HG03175 (cell line): ENCODE measurements at regions not wholly inside any gene's neighbourhood (a gene's known extent, or its start where the extent isn't known, plus 50 kb on each side); places are given as distances from the start of the nearest gene placed in this dataset.
"Not testable (repeated sequence)": the region's sequence is repeated elsewhere in the genome, so short reads cannot be mapped to it uniquely, and the experiment has no call there.

Source experiments
- ATAC-seq: cut with Tn5 transposase; IDR thresholded peaks from one replicate; pipeline ENCODE4 v1.9.1; 2021; ENCODE audit warnings: mild to moderate bottlenecking, moderate library complexity; ENCODE audit not compliant: unreplicated experiment

DNA sequence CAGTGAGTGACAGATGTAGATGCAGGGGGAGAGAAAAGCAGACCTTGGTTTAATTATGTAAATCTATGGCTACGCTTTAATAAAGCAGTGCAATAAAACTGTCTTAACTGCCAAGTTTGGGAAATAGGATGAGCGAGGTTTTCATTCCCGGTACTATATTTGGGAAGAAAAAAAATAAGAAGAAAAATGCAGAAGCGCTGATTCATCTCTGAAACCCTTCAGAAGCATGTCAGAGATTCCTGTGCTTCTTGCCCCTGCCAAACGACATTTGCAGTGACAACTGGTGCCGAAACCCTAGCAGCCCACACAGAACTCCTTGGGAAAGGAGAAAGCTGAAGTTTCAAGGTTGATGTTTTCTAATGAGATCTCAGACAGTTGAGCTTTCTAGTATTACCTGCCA lies 380.7 kb downstream of the REEP3 start:
- ATAC-seq: no peak

DNA sequence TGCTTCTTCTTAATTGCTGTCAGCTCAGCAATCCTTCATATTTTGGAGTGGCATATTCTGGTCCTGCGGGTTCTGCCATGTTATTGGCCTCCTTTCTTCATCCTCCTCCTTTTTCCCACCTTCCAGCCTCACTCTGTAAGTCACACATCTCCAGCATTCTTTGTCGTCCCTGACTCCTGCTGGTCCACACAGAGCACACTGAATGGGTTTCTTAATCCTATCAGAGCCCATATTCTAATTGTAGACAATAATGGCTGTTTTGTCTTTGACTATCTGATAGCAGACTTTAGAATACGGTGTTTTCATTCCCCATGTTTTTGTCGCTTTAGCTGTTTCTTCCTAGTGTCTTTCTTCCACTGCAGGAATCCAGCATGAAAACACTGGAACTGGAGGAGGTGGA lies 389.6 kb downstream of the REEP3 start:
- no peak for ATAC-seq

DNA sequence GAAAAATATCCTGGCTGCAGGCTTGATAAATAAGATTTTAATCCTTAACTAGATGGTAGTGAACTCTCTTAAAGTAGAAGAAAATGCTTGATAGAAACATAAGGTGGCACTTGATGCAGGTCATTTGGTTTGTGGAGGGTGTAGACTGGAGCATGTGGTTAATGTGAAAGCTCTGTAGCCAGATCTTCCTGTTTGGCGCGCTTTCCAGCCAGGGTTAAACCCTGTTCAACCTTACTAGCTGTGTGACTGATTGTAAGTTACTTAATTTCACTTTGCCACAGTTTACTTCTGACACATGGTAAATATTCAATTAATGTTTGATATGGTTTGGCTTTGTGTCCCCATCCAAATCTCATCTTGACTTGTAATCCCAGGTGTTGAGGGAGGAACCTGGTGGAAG lies 394.0 kb downstream of the REEP3 start:
- ATAC-seq: no peak

DNA sequence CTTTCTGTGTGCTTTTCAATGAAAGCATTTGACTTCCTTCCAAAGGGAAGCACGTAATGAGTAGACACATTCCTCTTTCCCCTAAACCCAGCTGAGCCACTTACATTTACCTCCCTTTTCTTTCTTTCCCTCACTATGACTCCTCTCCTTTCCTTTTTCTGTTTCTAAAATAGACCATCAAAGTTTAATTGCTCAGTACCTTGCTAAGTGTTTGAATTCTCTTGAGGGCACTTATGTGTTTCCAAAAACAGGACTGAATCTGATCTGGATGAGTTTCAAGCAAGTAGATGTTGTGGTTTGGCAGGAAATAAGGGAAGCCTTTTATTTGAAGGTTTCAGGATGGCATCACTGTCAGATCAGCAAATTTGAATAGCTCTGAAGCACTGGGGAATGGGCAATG lies 396.2 kb downstream of the REEP3 start:
- no peak for ATAC-seq

DNA sequence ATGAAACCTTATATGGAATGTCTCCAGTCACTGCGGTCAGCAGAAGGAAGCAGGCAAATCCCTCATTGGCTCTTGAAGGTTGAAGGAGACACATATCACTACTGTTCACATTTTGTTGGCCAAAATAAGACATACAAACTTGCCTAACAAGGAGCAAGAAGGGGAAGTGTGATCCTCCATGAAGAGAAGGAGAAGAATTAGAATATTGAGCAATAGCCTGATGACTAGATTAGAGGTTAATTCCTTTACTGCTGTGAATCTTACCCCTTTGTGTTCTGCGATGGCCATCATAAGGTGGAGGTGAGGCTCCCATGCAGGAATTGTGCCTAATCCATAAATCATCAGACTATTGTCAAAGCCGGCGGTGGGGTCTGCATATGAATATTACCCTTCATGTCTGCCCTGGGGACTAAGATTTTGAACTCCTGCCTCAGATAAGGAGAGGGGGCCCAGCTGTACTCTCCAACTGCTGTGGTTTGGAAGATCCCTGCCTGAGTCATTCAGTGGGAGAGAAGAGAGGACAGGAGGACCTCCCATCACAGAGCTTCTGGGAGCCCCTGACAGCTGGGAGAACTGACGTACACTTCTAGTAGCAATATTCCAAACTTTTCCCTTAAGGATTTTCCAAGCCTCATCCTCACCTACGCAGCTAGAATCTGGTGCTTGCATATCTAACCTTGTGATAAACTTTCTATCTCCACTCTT lies 398.5 kb downstream of the REEP3 start:
- no peak for ATAC-seq

DNA sequence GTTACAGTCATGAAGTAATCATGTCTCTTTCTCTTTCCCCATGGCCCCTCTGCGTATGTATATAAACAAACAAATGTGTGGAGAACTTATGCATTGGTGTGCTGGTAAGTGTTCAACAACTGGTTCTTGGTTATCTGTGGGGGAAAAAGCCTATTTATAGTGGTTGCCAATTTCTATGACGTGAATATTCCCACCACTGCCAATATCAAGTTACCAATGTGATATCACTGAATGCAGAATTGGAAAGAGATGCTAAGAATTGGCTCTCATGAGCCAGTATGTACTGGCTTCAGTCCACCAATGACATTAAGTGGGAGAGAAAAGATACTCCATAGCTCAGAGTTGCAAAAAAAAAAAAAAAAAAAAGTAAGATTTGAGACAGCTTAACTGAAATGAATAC lies 399.7 kb downstream of the REEP3 start:
- no peak for ATAC-seq

DNA sequence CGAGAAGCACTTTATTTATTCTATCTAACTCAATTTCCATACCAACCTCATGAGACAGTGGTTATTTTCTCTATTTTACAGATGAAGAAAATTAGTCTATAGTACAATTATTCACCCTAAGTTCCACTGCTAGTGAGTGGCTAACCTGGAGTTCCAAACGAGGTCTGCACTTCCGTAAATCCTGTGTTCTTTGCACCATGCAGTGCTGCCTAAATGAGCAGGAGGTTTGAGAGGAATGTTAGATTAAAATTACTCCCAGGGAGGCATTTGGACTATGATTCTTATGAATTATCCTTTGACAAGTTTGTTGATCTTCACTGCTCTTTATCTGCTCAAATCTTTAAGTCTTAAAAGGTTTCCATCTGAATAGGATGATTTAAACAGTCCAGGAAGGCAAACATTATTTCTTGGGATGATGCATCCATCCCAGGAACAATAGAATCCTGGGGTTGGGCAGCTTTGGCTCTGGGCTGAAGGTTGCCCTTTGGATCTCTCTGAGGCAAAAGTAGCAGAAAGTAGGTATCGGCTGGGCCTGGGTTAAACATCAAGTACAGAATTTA lies 400.8 kb downstream of the REEP3 start:
- no peak for ATAC-seq

DNA sequence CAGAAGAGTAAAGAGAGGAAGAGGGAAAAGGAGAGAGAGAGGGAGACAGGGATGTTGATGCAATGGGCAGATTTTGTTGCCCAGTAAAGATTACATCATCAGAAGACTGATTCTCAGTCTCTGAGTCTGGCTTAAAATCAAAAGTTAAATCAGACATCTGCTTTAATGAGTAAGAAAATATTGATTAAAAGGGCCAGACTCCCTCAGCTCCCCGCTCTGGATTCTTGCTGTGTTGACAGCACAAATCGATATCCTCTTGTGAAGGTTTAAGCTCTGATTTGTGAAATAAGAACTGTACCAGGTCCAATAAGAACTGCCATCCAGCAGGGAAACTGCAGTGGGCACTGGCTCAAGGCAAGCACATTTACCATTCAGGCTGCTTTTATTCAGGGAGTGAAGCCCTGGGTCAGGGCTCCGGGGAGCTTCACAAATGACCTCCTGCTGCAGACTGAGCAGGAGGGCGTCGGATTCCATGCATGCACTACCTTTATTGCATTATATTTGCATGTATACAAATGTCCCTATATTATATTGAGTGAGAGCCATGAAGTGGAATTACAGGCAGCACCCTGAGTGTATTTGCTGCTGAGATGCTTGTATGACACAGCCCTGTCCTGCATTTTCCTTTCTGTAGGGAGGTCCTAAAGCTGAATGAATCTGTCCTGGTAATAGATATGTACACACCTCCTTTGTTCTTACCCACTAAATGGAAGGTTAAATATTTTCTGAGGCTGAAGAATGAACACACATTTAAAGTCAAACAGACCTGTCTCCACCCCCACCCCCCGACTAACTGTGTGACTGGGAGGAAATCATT lies 401.5 kb downstream of the REEP3 start:
- ATAC-seq: no peak

DNA sequence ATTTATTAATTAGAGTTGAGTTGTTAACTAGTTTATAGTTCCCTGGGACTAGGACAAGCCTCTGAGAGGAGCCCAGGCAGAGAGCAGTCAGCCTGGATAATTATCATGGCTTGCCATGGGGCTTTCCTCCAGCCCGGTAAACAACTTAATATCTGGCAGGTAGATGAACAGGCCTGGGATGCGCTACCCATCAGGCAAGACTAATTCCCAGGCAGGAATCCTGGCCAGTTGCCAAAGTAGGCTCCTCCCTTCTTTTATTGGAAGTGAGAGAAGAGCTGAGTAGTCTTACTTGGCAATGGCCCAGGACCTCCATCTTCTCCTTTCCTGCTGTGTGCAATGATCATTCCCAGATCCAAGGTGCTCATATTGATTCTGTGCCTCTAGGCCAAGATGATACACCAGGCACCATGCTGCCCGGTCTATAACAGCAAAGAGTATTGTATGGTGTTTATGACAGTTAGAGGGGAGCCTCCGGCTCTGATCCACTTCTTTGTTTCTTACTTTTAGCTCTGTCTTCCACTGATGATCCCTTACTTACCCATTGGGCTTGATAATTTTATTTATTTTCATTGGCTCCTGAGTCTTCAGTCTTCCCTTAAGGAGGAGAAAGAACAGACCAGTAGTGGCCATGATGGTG lies 408.7 kb downstream of the REEP3 start:
- ATAC-seq: no peak

DNA sequence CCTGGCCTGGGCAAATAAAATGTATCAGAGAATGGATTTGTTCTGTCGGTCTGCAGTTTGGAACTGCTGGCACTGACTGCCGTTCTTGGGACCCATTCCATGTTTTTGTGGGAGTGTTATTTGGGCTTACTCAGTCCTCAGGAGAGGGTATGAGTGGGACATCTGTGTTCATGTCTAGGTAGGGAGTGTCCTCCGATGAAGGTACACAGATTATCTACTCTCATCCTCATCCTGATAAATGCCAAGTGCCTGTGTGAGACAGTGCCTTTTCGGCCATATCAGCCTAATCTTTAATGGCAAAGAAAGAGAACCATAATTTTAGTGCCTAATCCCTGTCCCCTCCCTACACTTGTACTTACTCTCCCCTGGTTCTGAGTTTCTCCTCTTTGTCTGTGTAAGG lies 409.4 kb downstream of the REEP3 start:
- ATAC-seq: no peak

DNA sequence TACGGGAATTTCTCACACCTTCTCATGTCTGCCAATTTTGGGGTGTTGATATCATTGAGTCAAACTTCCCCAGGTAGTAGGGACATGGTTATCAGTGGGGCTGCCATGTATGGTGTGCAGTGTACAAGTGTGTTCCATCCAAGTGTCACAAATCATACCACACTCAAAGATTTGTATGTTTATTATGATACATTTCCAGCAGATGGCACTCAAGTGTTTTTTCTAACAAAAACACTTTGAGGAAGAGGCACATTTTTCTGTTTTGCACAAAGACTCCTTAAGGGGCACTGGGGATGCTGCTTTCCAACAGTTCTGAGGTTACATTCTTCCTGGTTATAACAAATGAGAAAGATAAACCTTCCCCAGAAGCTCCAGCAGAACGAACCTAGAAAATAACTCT lies 414.5 kb downstream of the REEP3 start:
- no peak for ATAC-seq

DNA sequence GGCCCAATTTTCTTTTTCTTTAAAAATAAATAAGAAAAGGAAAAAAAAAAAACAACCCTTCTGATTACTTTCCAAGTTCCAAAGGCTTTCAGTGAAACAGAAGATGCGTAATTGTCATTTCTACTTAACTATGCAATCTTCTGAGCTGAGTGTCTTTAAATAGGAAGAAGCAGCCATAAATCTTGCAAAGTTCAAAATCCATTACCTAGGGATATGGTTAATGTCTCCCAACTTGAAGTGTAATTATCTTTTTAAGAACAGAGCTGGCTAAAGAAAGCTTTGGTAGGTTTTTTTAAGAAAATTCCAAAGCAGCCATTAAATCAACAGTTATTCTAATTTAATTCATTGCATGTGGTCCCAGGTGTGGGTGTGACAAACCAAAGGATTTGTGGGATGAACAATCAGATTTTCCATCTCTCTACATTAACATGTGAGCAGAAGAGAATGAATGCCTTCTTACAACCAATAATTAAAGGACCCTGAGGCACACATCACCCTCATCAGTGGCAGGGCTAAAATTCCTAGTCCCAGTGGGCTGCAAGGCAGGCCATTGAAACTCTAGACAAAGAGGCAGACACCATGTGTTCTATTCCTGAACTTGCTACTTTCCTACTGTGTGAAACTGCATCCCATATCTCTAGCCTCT lies 419.2 kb downstream of the REEP3 start:
- ATAC-seq: no peak

DNA sequence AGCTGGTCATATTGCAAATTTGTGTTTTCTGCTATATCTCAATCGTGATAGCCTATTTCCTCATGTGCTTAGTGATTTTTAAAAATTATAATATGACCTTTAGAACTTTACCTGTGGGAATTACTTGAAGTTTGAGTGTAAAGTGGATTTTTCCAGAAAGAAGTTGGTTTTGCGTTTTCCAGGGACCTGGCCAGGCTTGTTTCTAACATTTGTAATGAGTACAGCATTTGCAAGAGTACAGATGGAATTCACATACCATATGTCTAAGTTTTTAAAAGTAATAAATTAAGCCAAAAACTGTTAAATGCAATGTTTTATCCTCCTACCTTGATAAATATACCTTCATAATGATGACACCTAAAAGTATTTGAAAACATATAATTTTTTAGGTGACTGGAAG lies 443.2 kb downstream of the REEP3 start:
- ATAC-seq: no peak

DNA sequence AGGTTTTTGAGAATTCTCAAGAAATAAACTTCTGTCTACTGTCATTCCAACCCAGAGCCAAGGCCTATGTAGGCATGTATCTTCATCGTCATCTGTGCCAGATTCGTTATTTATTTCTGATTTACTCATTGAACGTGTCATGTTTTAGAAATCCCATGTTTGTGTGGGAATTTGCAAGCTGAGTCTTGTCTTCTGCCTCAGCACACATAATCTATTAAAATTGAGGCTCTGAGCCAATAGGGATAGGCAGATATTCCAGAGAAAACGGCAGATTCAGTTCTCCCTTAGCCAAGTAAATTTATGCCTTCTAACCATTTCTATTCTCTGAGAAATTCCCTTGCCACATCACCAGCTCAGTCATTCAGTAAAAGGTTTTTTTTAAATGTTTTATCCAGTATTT lies 444.6 kb downstream of the REEP3 start:
- no peak for ATAC-seq

DNA sequence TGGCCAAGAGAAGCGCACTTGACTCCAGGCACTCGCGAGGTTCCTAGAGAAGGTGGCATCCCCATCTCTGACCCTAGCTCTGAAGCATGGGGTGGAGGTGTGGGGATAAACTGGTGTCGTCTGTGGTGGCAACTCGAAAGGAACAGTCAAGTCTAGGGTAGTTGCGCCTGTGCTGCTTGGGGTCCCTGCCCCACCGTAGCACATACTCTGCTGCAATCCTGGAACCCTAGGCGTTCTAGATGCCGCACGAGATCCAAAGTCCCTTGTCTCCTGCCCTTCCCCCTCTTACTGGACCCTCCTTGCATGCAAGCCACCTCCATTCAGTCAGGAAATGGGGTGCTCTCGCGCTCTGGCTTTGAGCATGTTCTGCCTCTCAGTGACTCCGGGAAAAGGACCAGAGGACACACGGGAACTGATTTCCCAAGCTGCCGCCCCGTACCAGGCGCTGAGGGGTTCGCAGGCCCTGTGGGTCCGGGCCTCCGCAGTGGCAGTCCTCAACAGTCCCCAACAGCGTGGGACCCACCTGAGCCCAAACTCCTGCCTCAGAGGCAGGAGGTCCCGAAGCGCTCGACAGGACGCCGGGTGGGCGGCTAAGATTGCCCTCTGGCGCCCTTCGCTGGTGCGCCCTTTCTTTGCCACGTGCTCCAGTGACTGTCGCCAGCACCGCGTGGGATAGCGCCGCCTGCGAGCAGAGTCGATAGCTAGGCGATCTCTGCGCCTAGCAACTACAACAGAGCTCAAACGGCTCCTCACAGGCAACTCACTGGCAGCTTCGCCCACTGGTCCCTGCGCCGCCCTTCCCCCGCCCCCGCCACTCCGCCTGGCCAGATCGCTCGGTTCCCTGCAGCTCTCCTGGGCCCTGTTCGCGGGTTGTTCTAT lies 452.0 kb downstream of the REEP3 start:
- no peak for ATAC-seq

DNA sequence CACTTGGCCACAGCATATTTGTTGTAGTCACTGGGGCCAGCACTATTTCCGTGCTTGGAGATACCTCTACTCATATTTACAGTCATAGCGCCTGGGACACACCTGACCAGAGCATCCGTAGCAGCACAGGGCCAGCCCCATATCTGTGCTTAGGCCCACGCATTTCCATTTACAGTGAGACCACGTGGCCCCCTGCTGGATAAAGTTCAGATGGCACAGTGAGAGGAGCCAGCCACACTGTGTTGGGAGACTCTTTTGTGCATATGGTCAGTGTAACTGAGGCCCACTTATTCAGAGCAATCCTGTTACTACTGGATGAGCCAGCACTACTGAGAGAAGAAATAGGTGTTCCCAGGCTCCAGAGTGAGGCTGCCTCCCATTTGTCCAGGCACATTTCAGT lies 455.3 kb downstream of the REEP3 start:
- peak; percentile 91 for ATAC-seq

DNA sequence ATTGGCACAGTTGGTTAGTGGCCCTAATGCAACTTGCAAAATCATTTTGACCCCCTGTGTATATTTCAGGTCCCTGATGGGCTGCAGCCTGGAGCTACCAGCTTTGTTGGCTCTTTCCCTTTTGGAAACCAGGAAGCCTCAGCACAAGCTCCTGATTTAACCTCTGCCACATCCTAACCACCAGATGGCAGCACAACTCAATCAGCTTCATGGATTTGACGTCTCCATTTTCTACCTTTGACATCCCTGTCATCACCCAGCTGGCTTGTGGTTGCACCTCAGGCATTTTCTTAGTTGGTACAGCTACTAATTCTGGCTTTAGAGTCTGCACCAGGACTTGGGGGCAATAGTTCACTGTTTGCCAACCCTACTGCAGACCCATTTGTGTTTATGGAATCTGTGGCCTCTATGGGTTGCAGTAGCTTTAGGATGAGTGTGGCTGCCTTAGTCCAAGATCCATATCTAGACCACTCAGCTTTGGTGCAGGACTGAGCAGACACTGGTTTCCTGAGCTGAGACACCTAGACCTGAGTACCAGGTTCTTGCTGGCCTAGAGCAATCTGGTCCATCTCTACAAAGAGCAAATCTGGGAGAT lies 456.2 kb downstream of the REEP3 start:
- peak; percentile 62 for ATAC-seq

DNA sequence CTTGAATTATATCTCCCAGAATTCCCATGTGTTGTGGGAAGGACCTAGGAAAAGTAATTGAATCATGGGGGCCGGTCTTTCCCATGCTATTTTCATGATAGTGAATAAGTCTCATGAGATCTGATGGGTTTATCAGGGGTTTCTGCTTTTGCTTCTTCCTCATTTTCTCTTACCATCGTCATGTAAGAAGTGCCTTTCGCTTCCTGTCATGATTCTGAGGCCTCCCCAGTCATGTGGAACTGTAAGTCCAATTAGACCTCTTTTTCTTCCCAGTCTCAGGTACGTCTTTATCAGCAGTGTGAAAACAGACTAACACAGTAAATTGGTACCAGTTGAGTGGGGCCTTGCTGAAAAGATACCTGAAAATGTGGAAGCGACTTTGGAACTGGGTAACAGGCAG lies 459.7 kb downstream of the REEP3 start:
- not testable (repeated sequence) for ATAC-seq

DNA sequence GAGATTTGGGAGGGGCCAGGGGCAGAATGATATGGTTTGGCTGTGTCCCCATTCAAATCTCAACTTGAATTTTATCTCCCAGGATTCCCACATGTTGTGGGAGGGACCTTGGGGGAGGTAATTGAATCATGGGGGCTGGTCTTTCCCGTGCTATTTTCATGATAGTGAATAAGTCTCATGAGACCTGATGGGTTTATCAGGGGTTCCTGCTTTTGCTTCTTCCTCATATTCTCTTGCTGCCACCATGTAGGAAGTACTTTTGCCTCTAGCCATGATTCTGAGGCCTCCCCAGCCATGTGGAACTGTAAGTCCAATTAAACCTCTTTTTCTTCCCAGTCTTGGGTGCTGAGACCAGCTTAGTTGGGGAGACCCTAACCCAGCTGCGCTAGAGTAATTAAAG lies 462.9 kb downstream of the REEP3 start:
- not testable (repeated sequence) for ATAC-seq

DNA sequence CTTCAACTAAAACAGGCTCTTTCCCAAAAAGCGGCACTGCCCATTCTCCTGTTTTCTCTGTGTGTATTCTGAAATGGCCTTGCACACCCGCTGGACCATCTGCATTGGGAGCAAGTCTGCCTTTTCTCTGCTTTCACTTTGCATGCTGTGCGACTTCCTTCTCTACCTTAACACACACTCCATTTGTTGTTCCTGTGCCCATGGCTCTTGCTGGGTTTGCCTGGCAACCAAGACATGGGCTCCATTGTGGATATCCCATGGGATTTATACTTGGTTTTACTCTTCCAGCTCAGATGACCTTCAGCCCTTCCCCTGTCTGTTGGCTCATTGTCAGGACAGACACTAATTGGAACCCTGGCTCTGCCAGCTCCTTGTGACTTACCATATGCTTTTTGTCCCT lies 465.3 kb downstream of the REEP3 start:
- ATAC-seq: no peak
